Vagina (tissue), 2 donors: ENCODE measurements at regions not wholly inside any gene's neighbourhood (a gene's known extent, or its start where the extent isn't known, plus 50 kb on each side); places are given as distances from the start of the nearest gene placed in this dataset.

Experiments
- DNase-seq, 2 donors: peaks; one replicate each; pipeline ENCODE4 v3.0.0-alpha.2; 2017; ENCODE audit errors: extremely low spot score in 2 of 2
- H3K27ac ChIP-seq: fragments of 200-600 bp; sonication (generic); one replicate; pipeline ENCODE4 v1.5.1; 2019
- H3K27me3 ChIP-seq: fragments of 200-600 bp; sonication (generic); one replicate; pipeline ENCODE4 v1.5.1; 2019
- H3K36me3 ChIP-seq, 2 donors: fragments of 200-600 bp; sonication (generic); one replicate each; pipeline ENCODE4 v1.5.1; 2017 to 2019
- H3K4me1 ChIP-seq: fragments of 200-600 bp; sonication (generic); one replicate; pipeline ENCODE4 v1.5.1; 2019
- H3K4me3 ChIP-seq, 2 donors: fragments of 200-600 bp; sonication (generic); 1 replicate in 1 of 2; 2 replicates in 1 of 2; pipeline ENCODE4 v1.5.1; 2016 to 2019
- H3K9me3 ChIP-seq: fragments of 200-600 bp; sonication (generic); one replicate; pipeline ENCODE4 v1.5.1; 2019
- POLR2A ChIP-seq, 2 donors: fragments of 450-650 bp; IDR thresholded peaks; one replicate each; pipeline ENCODE4 v1.6.1; 2017; ENCODE audit warnings: antibody characterized with exemption in 2 of 2, mild to moderate bottlenecking in 2 of 2, moderate library complexity in 2 of 2
- POLR2AphosphoS5 ChIP-seq, 2 donors: sonication (generic); formaldehyde crosslinking; IDR thresholded peaks; one replicate each; pipeline ENCODE4 v1.9.0; 2017; ENCODE audit warnings: antibody characterized with exemption in 2 of 2, mild to moderate bottlenecking in 2 of 2, low read depth in 1 of 2; ENCODE audit not compliant: insufficient read depth in 1 of 2
- intact Hi-C: fragments of 100-400 bp; cut with DNase I; formaldehyde crosslinking; loops from one replicate; pipeline ENCODE4 v1.15.1; 2023
- TF ChIP-seq, protein P1 (sequence below), 3 experiments: fragments of 450-650 bp in 2 of 3; fragments of 200-600 bp in 1 of 3; sonication (generic) in 1 of 3; IDR thresholded peaks; one replicate each; pipeline ENCODE4 v1.5.1; 2017 to 2019; ENCODE audit warnings: antibody characterized with exemption in 3 of 3, mild to moderate bottlenecking in 2 of 3, moderate library complexity in 2 of 3

DNA sequence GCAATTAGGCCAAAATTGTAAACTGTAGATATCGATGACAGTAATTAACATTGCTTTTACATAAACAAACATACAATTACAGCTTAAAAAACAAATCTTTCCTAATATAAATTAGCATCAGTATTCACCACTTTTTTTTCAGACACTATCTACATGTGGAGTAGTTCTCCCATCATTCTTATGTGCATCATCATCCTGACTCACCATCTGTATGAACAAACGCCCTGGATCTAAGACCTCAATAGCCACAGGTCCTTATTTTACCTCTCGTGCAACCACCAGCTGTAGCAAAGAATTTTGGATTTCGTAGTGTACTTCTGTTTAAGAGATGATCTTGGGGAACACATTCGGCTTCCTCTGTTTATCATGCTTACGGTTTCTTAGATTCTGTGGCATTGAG, 551.9 kb upstream of the KIRREL3 start:
- Histone ChIP-seq H3K36me3 (no peaks in the 10 kb centered on the region), H3K4me1 (no peaks in the 10 kb centered on the region), H3K4me3 (no peak overlapping the region), H3K27ac (no peak overlapping the region), H3K9me3 (no peaks in the 10 kb centered on the region), H3K27me3 (no peaks in the 10 kb centered on the region)
- intact Hi-C loops: no loop called here
- TF ChIP-seq POLR2AphosphoS5 (IDR thresholded peaks at IDR 0.05; ENCODE audit: insufficient read depth in 1 of 2, low read depth in 1 of 2) (no peak), POLR2A (IDR thresholded peaks at IDR 0.05) (no peak)
- TF ChIP-seq, protein P1, sequence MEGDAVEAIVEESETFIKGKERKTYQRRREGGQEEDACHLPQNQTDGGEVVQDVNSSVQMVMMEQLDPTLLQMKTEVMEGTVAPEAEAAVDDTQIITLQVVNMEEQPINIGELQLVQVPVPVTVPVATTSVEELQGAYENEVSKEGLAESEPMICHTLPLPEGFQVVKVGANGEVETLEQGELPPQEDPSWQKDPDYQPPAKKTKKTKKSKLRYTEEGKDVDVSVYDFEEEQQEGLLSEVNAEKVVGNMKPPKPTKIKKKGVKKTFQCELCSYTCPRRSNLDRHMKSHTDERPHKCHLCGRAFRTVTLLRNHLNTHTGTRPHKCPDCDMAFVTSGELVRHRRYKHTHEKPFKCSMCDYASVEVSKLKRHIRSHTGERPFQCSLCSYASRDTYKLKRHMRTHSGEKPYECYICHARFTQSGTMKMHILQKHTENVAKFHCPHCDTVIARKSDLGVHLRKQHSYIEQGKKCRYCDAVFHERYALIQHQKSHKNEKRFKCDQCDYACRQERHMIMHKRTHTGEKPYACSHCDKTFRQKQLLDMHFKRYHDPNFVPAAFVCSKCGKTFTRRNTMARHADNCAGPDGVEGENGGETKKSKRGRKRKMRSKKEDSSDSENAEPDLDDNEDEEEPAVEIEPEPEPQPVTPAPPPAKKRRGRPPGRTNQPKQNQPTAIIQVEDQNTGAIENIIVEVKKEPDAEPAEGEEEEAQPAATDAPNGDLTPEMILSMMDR (IDR thresholded peaks at IDR 0.05): no peak
- DNase-seq: no peak

DNA sequence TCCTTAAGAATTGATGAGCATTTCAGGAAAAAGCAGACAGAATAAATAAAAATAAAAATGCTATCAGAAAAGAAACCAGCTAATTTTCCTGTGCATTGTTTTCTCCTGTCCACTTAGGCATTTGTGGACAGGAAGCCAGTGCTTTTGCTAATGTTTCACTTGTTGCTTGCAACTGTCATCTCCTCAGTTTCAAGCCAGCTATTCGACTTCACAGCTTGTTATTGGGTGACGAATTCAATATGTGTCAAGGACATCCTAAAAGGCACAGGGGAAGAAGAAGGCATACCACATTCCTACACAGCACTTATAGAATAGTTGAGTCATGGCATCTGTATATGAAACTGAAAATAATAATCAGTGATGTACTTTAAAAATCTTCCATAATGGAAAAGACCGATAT, 530.6 kb upstream of the KIRREL3 start:
- TF ChIP-seq, protein P1 (IDR thresholded peaks at IDR 0.05): no peak
- TF ChIP-seq POLR2A (IDR thresholded peaks at IDR 0.05): no peak
- TF ChIP-seq POLR2AphosphoS5 (IDR thresholded peaks at IDR 0.05; ENCODE audit: insufficient read depth in 1 of 2, low read depth in 1 of 2): no peak
- Histone ChIP-seq H3K9me3 (no peaks in the 10 kb centered on the region), H3K27ac (no peak overlapping the region), H3K36me3 (no peaks in the 10 kb centered on the region), H3K27me3 (no peaks in the 10 kb centered on the region), H3K4me1 (no peaks in the 10 kb centered on the region), H3K4me3 (no peak overlapping the region)
- DNase-seq: no peak
- intact Hi-C loops: no loop called here

DNA sequence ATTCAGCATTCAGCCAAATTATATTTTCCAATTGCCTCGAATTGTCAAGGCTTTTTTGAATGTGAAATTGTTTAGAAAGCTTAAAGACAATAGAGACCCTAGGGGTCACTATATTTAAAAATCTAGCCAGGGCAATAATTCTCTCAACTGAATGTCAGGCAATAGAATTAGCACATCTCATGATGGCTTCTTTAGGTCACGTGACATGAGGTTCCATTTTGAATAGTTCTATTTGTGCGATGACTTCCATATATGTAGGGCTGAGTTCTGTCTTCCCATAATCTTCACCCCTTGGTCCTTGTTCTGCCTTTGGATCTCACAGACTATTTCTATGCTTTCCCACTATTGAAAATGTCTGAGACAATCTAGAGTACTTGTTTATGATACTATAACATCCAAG, 527.7 kb upstream of the KIRREL3 start:
- Histone ChIP-seq H3K36me3 (no peaks in the 10 kb centered on the region), H3K9me3 (no peaks in the 10 kb centered on the region), H3K27me3 (no peaks in the 10 kb centered on the region), H3K27ac (no peak overlapping the region), H3K4me3 (no peak overlapping the region), H3K4me1 (no peaks in the 10 kb centered on the region)
- intact Hi-C loops: no loop called here
- DNase-seq: no peak
- TF ChIP-seq POLR2A (IDR thresholded peaks at IDR 0.05) (no peak), POLR2AphosphoS5 (IDR thresholded peaks at IDR 0.05; ENCODE audit: insufficient read depth in 1 of 2, low read depth in 1 of 2) (no peak)
- TF ChIP-seq, protein P1 (IDR thresholded peaks at IDR 0.05): no peak

DNA sequence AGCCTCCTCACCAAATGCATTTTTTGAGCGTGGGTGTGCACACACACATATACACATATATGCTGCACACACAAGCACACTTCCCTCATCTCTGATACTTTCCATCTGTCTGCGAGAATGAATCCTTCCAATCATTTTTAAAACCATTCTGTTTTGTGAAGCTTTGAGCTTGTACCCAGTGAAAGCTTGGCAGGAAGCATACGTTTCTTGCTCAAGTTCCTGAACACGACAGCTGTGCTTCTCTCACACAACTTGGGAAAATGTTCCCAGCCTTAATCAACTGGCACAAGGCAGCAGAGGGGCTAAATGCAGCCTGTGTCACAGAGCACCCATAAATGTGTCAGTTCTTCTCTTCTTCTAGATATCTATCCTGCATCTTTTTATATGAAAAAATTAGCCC, 524.0 kb upstream of the KIRREL3 start:
- DNase-seq: no peak
- H3K9me3 ChIP-seq: no peaks in the 10 kb centered on the region
- TF ChIP-seq POLR2A (IDR thresholded peaks at IDR 0.05) (no peak), POLR2AphosphoS5 (IDR thresholded peaks at IDR 0.05; ENCODE audit: insufficient read depth in 1 of 2, low read depth in 1 of 2) (no peak)
- TF ChIP-seq, protein P1 (IDR thresholded peaks at IDR 0.05): no peak
- H3K4me3 ChIP-seq: no peak overlapping the region
- no peak overlapping the region for H3K27ac ChIP-seq
- intact Hi-C loops: no loop called here
- no peaks in the 10 kb centered on the region for H3K27me3 ChIP-seq
- H3K4me1 ChIP-seq: no peaks in the 10 kb centered on the region
- H3K36me3 ChIP-seq: no peaks in the 10 kb centered on the region

DNA sequence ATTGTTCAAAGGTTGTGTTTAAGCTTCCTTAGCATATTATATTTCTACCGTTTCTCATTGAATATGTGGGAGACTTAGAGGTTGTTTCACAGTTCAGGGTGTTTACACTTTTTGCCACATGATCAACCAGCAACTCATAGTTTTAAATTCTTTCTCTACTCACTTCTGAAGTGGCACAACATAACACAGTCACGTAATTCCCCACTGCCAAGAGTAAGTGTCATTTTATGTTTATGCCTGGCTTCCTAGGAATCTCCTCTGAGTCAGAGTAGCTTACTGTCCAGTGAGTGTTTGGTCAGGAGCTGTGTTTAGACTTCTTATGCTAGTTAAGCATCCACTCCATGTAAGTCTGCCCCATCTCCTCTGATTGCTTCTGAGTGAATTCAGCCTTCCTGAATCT, 520.8 kb upstream of the KIRREL3 start:
- intact Hi-C loops: no loop called here
- Histone ChIP-seq H3K4me1 (no peaks in the 10 kb centered on the region), H3K36me3 (no peaks in the 10 kb centered on the region), H3K27ac (no peak overlapping the region), H3K27me3 (no peaks in the 10 kb centered on the region), H3K9me3 (no peaks in the 10 kb centered on the region), H3K4me3 (no peak overlapping the region)
- no peak for DNase-seq
- TF ChIP-seq, protein P1 (IDR thresholded peaks at IDR 0.05): no peak
- TF ChIP-seq POLR2A (IDR thresholded peaks at IDR 0.05): no peak
- TF ChIP-seq POLR2AphosphoS5 (IDR thresholded peaks at IDR 0.05; ENCODE audit: insufficient read depth in 1 of 2, low read depth in 1 of 2): no peak
